Stimulated activated CD4-positive, alpha-beta T cell treated with anti-CD3 and anti-CD28 coated beads, Interleukin-12 subunit alpha, Interleukin-12 subunit beta, amount 100 ng/mL, for 48 hours (primary cell): ENCODE measurements at regions not wholly inside any gene's neighbourhood (a gene's known extent, or its start where the extent isn't known, plus 50 kb on each side); places are given as distances from the start of the nearest gene placed in this dataset.
"Not testable (repeated sequence)": the region's sequence is repeated elsewhere in the genome, so short reads cannot be mapped to it uniquely, and the experiment has no call there.

Experiments
- DNase-seq, 3 donors: peaks; one replicate each; pipeline ENCODE4 v3.0.0-alpha.2; 2020; ENCODE audit warnings: low read depth in 2 of 3, low spot score in 1 of 3

DNA sequence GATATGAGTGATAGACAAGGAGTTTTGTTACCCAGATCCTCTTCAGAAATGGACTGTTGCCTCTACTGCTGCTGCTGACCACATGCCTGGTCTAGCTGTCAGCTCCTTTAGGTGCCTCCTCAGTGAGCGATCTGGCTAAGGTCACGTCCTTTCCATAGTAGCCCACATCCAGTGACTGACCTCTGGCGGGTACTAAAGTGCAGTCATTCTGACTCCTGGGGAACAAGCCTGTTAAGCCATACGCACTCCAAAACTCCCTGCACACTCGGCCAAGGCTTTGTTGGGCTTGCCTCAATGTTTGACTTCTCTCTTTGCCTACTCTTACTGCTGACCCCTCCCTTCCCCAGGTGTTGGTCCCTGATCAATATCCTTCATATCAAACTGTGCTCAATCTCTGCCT, 685.2 kb downstream of the IRS1 start:
- DNase-seq, result no peak

- DNase-seq, result no peak
These were observed 699.6 kb downstream of the NYAP2 start for GRCh38 chr2:226098861-226099745.

GRCh38 chr2:226095058-226095457, 695.5 kb downstream of the NYAP2 start:
- DNase-seq, result no peak

DNA sequence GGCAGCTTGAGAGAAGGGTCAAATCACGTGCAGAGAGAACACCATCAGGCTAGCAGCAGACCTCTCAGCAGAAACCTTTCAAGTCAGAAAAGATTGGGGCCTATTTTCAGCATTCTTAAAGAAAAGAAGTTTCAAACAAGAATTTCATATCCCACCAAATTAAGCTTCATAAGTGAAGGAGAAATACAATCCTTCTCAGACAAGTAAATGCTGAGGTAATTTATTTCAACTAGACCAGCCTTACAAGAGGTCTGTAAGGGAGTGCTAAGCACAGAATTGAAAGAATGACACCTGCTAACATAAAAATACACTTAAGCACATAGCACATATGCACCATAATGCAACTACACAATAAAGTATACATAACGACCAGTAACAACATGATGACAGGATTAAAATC, 693.9 kb downstream of the NYAP2 start:
- no peak for DNase-seq

- no peak for DNase-seq
These were observed 688.8 kb downstream of the NYAP2 start for GRCh38 chr2:226088366-226088674.

- no peak for DNase-seq
These were observed 688.2 kb downstream of the NYAP2 start for GRCh38 chr2:226087505-226088365.

DNA sequence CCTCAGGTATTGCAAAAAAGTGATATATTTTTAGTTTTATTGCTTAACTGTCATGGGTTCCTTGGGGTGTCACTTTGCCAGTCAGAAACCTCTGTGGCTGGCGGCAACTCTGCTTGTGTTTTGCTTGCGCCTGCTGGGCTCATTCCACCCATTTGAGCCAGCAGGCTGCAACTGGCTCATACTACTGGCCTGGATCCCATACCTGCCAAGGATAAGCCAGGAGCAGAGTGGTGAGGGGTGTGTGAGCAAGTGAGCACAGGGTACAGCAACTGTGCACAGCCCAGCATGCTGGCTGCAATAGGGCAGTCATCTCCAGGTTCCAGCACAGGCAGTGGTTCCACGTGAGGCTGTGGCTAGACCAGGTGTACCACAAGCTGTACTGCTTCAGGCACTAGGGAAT, 687.5 kb downstream of the NYAP2 start:
- no peak for DNase-seq

DNA sequence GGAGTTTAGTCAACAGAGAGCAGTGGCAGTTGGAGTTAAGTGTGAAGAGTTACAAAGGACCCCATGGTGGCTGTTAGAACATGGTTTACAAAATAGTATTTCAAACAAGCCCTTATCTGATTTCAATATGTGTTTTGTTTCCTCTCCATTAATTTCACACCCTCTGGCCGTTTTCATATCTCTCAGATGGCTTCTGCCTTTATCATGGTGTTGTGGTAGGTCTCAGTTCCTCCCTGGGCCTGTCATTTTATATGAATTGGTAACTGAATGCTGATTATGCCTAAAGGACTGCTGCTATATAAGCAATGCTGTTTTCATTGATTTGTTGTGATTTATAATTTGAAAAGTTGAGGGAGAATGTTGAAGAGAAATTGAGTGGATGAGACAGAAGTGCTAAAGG, 686.7 kb downstream of the NYAP2 start:
- DNase-seq, result no peak

DNA sequence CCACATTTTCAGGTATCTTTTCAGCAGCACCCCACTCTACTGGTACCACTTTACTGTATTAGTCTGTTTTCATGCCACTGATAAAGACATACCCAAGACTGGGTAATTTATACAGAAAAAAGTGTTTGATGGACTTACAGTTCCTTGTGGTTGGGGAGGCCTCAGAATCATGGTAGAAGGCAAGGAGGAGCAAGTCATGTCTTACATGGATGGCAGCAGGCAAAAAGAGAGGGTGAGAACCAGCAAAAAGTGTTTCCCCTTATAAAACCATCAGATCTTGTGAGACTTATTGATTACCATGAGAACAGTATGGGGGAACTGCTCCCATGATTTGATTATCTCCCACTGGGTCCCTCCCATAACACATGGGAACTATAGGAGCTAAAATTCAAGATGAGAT, 685.9 kb downstream of the NYAP2 start:
- not testable (repeated sequence) for DNase-seq

DNA sequence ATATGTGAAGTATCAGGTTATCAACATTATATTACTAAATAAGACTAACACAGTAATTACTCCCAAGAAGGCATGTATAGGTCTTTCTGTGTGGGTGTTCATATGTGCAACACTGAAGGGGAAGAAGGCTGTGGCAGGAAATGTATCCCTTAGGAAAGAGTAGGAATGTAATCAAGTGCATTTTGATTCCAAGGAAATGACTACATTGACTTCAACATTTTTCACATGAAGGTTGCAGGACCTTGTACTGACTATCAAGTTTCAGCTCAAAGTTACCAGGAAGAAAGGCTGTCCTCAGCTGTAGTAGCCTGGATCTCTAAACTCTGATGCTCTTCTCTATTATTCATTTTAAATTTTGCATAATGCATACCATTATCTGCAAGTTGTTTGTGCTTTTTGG, 680.8 kb downstream of the NYAP2 start:
- no peak for DNase-seq

- no peak for DNase-seq
These were observed 680.2 kb downstream of the NYAP2 start for GRCh38 chr2:226079671-226080181.

GRCh38 chr2:226079196-226079595, 679.7 kb downstream of the NYAP2 start:
- no peak for DNase-seq

DNA sequence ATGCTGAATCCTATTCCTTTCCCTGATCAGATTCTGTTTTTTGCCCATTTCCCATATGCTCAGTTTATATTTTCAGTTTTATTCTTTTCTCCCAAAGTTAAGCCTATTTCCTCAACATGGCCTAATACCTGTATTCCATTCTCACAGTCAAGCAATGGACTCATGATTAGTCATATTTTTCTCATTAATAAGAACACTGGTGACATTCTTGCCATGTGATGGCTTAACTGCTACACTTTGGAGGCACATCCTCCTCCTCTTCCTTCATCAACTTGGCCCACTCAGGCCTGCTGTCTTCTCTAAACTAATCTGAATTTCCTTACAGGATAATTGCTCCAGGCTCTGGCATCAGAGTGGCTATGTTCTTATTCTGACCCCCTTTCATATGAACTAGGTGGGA, 679.2 kb downstream of the NYAP2 start:
- DNase-seq, result no peak

- no peak for DNase-seq
These were observed 678.3 kb downstream of the NYAP2 start for GRCh38 chr2:226077841-226078240.

GRCh38 chr2:226077031-226077430, 677.5 kb downstream of the NYAP2 start:
- no peak for DNase-seq

DNA sequence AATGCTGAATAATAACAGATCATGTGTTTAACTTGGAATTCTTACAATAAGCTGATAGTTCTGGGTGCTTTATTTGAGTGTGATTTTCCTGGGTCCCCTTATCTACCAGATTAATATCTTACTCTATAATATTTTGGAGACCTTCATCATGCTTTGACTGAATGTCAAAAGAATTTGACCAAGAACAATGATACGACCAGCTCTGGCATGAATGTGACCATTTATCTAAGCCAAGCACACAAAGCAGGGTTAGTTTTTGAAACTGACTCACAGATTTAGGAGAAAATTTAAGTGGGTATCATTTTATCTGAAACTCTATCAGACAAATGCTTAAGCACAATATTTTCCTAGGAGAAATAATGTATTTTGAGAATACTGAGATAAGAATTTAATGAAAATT, 677.0 kb downstream of the NYAP2 start:
- no peak for DNase-seq

- DNase-seq, result no peak
These were observed 674.9 kb downstream of the NYAP2 start for GRCh38 chr2:226074391-226074790.

GRCh38 chr2:226073496-226074160, 674.1 kb downstream of the NYAP2 start:
- DNase-seq, result no peak

GRCh38 chr2:226066873-226067272, 667.4 kb downstream of the NYAP2 start:
- no peak for DNase-seq

- no peak for DNase-seq
These were observed 666.9 kb downstream of the NYAP2 start for GRCh38 chr2:226066391-226066790.

- DNase-seq, result no peak
These were observed 665.5 kb downstream of the NYAP2 start for GRCh38 chr2:226064932-226065570.
